Head of caudate nucleus (tissue), 42 donors: ENCODE measurements at regions not wholly inside any gene's neighbourhood (a gene's known extent, or its start where the extent isn't known, plus 50 kb on each side); places are given as distances from the start of the nearest gene placed in this dataset.

Experiments
- DNase-seq, 42 donors: peaks; one replicate each; pipeline versions ENCODE4 v3.0.0 to v3.0.0-alpha.2; 2020 to 2021; ENCODE audit warnings: mixed read lengths in 7 of 42
- intact Hi-C: fragments of 100-400 bp; cut with DNase I; formaldehyde crosslinking; loops from one replicate; pipeline ENCODE4 v1.15.0; 2022

GRCh38 chr13:74047931-74048600 is 86.1 kb downstream of the KLF12 start:
- DNase-seq = no peak

DNA sequence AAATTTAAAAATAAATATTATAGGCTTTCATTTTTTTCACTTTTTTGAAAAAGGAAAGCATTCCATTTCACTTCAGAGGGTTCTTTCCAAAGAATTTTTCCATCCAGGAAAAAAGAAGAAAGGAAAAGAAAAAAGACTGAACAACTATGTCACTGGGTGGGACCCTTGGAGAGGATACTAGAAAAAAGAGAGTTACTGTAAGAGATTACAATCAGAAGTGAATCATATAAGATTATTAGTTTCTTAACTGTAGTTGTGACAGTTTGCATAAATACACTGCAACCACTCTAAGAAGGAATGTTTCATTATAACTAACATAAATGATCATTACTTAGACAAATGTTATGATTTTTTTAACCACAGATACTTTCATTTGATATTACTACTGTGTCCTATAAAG is 87.8 kb downstream of the KLF12 start:
- intact Hi-C loops = no loop called here
- no peak for DNase-seq

More at GRCh38 chr13:74047931-74048600, 86.1 kb downstream of the KLF12 start:
- intact Hi-C loops = no loop called here

GRCh38 chr13:74045583-74045982 is 88.6 kb downstream of the KLF12 start:
- intact Hi-C loops = no loop called here
- peak in 1 of 42 donors; percentile 32 for DNase-seq

- DNase-seq = no peak
- intact Hi-C loops = no loop called here
These were observed 91.0 kb downstream of the KLF12 start for GRCh38 chr13:74043237-74043636.

DNA sequence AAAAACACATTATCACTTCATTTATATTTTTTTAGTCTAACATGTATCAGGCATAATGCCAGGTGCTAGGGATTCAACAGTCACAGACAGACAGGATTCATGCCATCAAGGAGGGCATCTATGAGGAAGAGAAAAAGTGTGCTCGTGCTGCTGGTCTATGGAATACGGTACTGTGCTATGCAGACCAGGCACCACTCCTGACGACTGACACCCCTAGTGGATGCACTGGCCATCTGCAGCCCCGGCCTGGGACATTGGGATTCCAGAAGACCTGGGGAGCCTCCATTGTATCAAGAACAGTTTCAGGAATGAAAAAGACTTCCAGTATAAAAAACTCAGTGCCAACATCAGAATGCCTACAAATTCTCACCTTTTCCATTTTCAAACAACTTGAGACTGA is 94.0 kb downstream of the KLF12 start:
- DNase-seq = peak in 16 of 42 donors; percentile 7 to 53 (median 20)
- intact Hi-C loops = no loop called here

- DNase-seq = no peak
- intact Hi-C loops = no loop called here
These were observed 94.5 kb downstream of the KLF12 start for GRCh38 chr13:74039667-74040066.

DNA sequence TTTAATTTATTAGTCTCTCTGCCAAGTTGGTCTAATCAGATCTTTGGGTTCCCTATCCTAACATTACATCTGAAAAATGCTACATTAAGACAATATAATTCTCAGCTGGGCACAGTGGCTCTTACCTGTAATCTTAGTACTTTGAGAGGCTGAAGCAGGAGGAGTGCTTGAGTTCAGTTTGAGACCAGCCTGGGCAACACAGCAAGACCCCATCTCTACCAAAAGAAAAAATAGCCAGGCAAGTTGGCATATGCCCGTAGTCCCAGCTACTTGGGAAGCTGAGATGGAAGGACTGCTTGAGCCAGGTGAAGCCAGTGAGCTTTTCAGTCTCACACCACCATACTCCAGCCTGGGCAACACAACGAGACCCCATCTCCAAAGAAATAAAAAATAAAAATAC is 95.0 kb downstream of the KLF12 start:
- intact Hi-C loops = no loop called here
- DNase-seq = no peak

GRCh38 chr13:74037762-74038161 is 96.4 kb downstream of the KLF12 start:
- DNase-seq = no peak
- intact Hi-C loops = no loop called here

- intact Hi-C loops = no loop called here
- DNase-seq = no peak
These were observed 97.8 kb downstream of the KLF12 start for GRCh38 chr13:74036373-74036772.

DNA sequence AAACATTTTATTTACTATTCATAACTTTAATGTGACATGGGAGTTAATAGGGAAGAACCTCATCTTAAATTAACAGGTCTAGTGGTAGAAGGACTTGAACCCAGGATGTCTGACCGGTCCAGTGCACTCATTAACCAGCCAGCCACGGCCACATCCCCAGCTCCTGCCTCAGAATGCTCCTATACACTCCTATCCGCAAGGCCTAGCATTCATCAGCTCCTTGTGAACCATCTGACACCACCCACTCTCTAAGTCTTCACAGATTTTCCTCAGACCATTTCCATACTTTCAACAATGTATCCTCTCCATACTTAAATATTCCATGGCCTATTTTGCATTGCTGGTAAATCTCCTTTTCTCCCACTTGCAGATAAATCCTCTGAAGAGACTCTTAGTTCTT is 98.3 kb downstream of the KLF12 start:
- intact Hi-C loops = no loop called here
- no peak for DNase-seq

GRCh38 chr13:74032325-74032724 is 101.9 kb downstream of the KLF12 start:
- intact Hi-C loops = no loop called here
- no peak for DNase-seq

GRCh38 chr13:74027161-74027779 is 106.9 kb downstream of the KLF12 start:
- intact Hi-C loops = no loop called here
- DNase-seq = no peak

- intact Hi-C loops = no loop called here
- peak in 1 of 42 donors; percentile 10 for DNase-seq
These were observed 107.5 kb downstream of the KLF12 start for GRCh38 chr13:74026753-74027152.

- intact Hi-C loops = no loop called here
- no peak for DNase-seq
These were observed 108.8 kb downstream of the KLF12 start for GRCh38 chr13:74025369-74025768.

DNA sequence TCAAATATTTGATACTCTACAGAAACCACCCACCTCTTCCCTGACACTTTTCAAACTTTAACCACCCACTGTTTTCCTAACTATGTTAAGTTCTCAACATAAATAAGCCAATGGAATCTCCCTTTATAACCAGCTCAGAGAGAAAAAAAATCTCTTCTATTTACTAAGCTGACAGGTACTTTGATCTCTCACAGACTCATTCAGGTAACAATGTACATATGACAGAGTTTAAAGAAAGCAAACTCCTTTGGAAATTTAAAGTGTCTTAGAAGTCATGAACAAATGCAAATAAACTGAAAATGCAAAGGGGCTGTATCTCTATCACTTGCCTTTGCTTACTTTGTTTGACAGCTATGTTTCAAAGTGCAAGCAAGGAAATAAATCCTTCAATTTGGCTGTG is 109.3 kb downstream of the KLF12 start:
- intact Hi-C loops = no loop called here
- no peak for DNase-seq

GRCh38 chr13:74024314-74024713 is 109.9 kb downstream of the KLF12 start:
- no peak for DNase-seq
- intact Hi-C loops = no loop called here

GRCh38 chr13:74023484-74023883 is 110.7 kb downstream of the KLF12 start:
- intact Hi-C loops = no loop called here
- DNase-seq = no peak

- no peak for DNase-seq
- intact Hi-C loops = no loop called here
These were observed 112.7 kb downstream of the KLF12 start for GRCh38 chr13:74021505-74021904.

GRCh38 chr13:74018062-74018431 is 116.2 kb downstream of the KLF12 start:
- intact Hi-C loops = no loop called here
- no peak for DNase-seq

DNA sequence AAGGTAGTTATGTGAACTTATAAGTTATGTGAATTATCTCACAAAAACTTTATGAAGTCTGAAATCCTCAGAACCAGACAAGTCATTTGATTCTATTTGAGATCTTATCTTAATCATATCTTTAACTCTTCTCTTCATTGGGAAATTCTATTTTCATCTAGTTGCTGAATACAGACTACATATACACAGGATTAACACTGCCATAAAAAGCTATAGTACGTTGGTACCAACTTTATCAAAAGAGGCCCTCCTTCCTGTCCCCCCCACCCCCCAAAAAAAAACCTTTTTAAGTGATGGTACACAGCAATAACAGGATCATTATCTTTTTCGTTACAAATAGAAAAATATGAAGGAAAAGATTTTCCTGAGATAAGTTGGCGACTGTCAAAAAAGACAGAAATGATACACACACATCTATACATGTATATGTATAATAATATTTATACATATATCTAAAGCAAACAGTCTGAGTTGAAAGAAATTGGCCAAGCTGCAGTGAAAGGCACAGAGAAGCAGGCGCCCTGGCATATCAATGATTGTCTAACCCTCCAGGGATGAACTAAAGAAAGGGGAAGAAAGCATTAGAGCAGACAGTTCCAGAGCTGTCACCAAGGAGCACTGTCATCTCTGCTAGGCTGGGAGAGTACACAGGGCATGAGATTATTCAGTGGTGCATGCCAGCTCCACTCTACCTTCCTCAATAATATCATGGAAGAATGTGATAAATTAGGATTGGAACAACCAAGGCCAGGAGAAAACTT is 116.7 kb downstream of the KLF12 start:
- intact Hi-C loops = no loop called here

GRCh38 chr13:74015137-74015536 is 119.1 kb downstream of the KLF12 start:
- DNase-seq = no peak
- intact Hi-C loops = no loop called here

More for the DNA sequence above, 116.7 kb downstream of the KLF12 start:
- DNase-seq = no peak
